ENCODE measurements at regions not wholly inside any gene's neighbourhood (a gene's known extent, or its start where the extent isn't known, plus 50 kb on each side); places are given as distances from the start of the nearest gene placed in this dataset.

GRCh38 chr2:220096406-220096805, 469.0 kb downstream of the SLC4A3 start:
- TF ChIP-seq, protein P1, sequence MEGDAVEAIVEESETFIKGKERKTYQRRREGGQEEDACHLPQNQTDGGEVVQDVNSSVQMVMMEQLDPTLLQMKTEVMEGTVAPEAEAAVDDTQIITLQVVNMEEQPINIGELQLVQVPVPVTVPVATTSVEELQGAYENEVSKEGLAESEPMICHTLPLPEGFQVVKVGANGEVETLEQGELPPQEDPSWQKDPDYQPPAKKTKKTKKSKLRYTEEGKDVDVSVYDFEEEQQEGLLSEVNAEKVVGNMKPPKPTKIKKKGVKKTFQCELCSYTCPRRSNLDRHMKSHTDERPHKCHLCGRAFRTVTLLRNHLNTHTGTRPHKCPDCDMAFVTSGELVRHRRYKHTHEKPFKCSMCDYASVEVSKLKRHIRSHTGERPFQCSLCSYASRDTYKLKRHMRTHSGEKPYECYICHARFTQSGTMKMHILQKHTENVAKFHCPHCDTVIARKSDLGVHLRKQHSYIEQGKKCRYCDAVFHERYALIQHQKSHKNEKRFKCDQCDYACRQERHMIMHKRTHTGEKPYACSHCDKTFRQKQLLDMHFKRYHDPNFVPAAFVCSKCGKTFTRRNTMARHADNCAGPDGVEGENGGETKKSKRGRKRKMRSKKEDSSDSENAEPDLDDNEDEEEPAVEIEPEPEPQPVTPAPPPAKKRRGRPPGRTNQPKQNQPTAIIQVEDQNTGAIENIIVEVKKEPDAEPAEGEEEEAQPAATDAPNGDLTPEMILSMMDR (IDR thresholded peaks at IDR 0.05; ENCODE audit: low read depth, low read length, poor library complexity, severe bottlenecking), result no peak
- no peak for TF ChIP-seq EZH2phosphoT487 (IDR thresholded peaks at IDR 0.05; ENCODE audit: borderline replicate concordance, low read length)
